HEK293 (cell line): ENCODE measurements at regions not wholly inside any gene's neighbourhood (a gene's known extent, or its start where the extent isn't known, plus 50 kb on each side); places are given as distances from the start of the nearest gene placed in this dataset.

Source experiments
- EGR2 ChIP-seq: fragments of 450-650 bp; formaldehyde crosslinking; IDR thresholded peaks from 2 replicates; pipeline ENCODE4 v1.5.1; 2016; ENCODE audit warnings: low read depth, missing biosample characterization, missing genetic modification characterization
- TCF7L2 ChIP-seq: IDR thresholded peaks from 2 replicates; pipeline ENCODE4 v1.6.1; 2011; ENCODE audit warnings: low read depth, mild to moderate bottlenecking, inconsistent platforms, low read length, moderate library complexity, borderline replicate concordance
- YY1 ChIP-seq: fragments of 450-650 bp; formaldehyde crosslinking; IDR thresholded peaks from 2 replicates; pipeline ENCODE4 v1.5.1; 2018; ENCODE audit warnings: missing biosample characterization, missing genetic modification characterization
- ZNF302 ChIP-seq: fragments of 450-650 bp; formaldehyde crosslinking; IDR thresholded peaks from 2 replicates; pipeline ENCODE4 v1.5.1; 2016; ENCODE audit warnings: missing biosample characterization, missing genetic modification characterization, low read depth
- ZNF354C ChIP-seq: fragments of 450-650 bp; formaldehyde crosslinking; IDR thresholded peaks from 2 replicates; pipeline ENCODE4 v1.5.1; 2016; ENCODE audit warnings: missing biosample characterization, missing genetic modification characterization, low read depth, borderline replicate concordance
- ZNF530 ChIP-seq: fragments of 450-650 bp; formaldehyde crosslinking; IDR thresholded peaks from 2 replicates; pipeline ENCODE4 v1.5.1; 2016; ENCODE audit warnings: low read depth, missing biosample characterization, missing genetic modification characterization
- ZNF785 ChIP-seq: fragments of 450-650 bp; formaldehyde crosslinking; IDR thresholded peaks from 2 replicates; pipeline ENCODE4 v1.5.1; 2016; ENCODE audit warnings: missing biosample characterization, missing genetic modification characterization
- ZNF830 ChIP-seq: fragments of 450-650 bp; IDR thresholded peaks from 2 replicates; pipeline ENCODE4 v1.5.0; 2018; ENCODE audit warnings: missing biosample characterization, missing genetic modification characterization, low read depth, mild to moderate bottlenecking, moderate library complexity
- ZNF837 ChIP-seq: fragments of 450-650 bp; formaldehyde crosslinking; IDR thresholded peaks from 2 replicates; pipeline ENCODE4 v1.5.1; 2016; ENCODE audit warnings: missing biosample characterization, missing genetic modification characterization
- ZXDB ChIP-seq: fragments of 450-650 bp; formaldehyde crosslinking; IDR thresholded peaks from 2 replicates; pipeline ENCODE4 v1.5.1; 2016; ENCODE audit warnings: missing biosample characterization, missing genetic modification characterization
- TF ChIP-seq, protein P1 (sequence below): fragments of 450-650 bp; formaldehyde crosslinking; IDR thresholded peaks from 2 replicates; pipeline ENCODE4 v1.5.1; 2016; ENCODE audit warnings: missing biosample characterization, missing genetic modification characterization
- TF ChIP-seq, protein P2 (sequence below): fragments of 450-650 bp; formaldehyde crosslinking; IDR thresholded peaks from 2 replicates; pipeline ENCODE4 v1.5.1; 2016; ENCODE audit warnings: missing biosample characterization, missing genetic modification characterization
- TF ChIP-seq, protein P3 (sequence below): fragments of 450-650 bp; formaldehyde crosslinking; IDR thresholded peaks from 2 replicates; pipeline ENCODE4 v1.5.1; 2016; ENCODE audit warnings: missing biosample characterization, missing genetic modification characterization
- TF ChIP-seq, protein P4 (sequence below): fragments of 450-650 bp; formaldehyde crosslinking; IDR thresholded peaks from 2 replicates; pipeline ENCODE4 v1.5.1; 2017; ENCODE audit warnings: missing biosample characterization, missing genetic modification characterization

DNA sequence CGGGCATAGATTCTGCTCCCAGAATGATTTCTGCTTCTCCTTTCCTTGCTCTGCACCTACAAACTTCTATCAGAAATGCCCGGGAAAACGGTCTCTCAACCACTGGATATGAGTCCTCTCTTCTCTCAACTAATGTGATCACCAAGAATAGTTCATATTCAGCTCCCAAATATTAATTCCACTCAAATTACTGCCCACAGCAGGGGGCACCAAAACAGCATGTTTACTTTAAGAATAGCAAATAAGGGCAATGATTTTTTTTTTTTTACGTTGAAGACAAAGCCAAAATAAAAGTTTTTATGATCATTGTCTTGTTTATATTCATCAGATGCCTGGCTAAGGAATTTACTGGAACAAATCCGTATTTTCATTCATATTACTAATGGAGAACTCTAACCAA, 94.9 kb upstream of the PRSS1 start:
- TF ChIP-seq ZNF530 (tag by site-specific recombination) (no peak), ZNF302 (tag by site-specific recombination) (no peak), EGR2 (no peak), ZNF785 (tag by site-specific recombination) (no peak), ZNF354C (tag by site-specific recombination) (no peak), TCF7L2 (no peak), YY1 (tag by site-specific recombination) (no peak), ZNF837 (tag by site-specific recombination) (no peak), ZXDB (tag by site-specific recombination) (no peak), ZNF830 (tag by site-specific recombination) (no peak)
- TF ChIP-seq, protein P1, sequence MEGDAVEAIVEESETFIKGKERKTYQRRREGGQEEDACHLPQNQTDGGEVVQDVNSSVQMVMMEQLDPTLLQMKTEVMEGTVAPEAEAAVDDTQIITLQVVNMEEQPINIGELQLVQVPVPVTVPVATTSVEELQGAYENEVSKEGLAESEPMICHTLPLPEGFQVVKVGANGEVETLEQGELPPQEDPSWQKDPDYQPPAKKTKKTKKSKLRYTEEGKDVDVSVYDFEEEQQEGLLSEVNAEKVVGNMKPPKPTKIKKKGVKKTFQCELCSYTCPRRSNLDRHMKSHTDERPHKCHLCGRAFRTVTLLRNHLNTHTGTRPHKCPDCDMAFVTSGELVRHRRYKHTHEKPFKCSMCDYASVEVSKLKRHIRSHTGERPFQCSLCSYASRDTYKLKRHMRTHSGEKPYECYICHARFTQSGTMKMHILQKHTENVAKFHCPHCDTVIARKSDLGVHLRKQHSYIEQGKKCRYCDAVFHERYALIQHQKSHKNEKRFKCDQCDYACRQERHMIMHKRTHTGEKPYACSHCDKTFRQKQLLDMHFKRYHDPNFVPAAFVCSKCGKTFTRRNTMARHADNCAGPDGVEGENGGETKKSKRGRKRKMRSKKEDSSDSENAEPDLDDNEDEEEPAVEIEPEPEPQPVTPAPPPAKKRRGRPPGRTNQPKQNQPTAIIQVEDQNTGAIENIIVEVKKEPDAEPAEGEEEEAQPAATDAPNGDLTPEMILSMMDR (tag by site-specific recombination): no peak
- TF ChIP-seq, protein P2, sequence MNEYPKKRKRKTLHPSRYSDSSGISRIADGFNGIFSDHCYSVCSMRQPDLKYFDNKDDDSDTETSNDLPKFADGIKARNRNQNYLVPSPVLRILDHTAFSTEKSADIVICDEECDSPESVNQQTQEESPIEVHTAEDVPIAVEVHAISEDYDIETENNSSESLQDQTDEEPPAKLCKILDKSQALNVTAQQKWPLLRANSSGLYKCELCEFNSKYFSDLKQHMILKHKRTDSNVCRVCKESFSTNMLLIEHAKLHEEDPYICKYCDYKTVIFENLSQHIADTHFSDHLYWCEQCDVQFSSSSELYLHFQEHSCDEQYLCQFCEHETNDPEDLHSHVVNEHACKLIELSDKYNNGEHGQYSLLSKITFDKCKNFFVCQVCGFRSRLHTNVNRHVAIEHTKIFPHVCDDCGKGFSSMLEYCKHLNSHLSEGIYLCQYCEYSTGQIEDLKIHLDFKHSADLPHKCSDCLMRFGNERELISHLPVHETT (tag by site-specific recombination): no peak
- TF ChIP-seq, protein P3, sequence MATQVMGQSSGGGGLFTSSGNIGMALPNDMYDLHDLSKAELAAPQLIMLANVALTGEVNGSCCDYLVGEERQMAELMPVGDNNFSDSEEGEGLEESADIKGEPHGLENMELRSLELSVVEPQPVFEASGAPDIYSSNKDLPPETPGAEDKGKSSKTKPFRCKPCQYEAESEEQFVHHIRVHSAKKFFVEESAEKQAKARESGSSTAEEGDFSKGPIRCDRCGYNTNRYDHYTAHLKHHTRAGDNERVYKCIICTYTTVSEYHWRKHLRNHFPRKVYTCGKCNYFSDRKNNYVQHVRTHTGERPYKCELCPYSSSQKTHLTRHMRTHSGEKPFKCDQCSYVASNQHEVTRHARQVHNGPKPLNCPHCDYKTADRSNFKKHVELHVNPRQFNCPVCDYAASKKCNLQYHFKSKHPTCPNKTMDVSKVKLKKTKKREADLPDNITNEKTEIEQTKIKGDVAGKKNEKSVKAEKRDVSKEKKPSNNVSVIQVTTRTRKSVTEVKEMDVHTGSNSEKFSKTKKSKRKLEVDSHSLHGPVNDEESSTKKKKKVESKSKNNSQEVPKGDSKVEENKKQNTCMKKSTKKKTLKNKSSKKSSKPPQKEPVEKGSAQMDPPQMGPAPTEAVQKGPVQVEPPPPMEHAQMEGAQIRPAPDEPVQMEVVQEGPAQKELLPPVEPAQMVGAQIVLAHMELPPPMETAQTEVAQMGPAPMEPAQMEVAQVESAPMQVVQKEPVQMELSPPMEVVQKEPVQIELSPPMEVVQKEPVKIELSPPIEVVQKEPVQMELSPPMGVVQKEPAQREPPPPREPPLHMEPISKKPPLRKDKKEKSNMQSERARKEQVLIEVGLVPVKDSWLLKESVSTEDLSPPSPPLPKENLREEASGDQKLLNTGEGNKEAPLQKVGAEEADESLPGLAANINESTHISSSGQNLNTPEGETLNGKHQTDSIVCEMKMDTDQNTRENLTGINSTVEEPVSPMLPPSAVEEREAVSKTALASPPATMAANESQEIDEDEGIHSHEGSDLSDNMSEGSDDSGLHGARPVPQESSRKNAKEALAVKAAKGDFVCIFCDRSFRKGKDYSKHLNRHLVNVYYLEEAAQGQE (tag by site-specific recombination): no peak
- TF ChIP-seq, protein P4, sequence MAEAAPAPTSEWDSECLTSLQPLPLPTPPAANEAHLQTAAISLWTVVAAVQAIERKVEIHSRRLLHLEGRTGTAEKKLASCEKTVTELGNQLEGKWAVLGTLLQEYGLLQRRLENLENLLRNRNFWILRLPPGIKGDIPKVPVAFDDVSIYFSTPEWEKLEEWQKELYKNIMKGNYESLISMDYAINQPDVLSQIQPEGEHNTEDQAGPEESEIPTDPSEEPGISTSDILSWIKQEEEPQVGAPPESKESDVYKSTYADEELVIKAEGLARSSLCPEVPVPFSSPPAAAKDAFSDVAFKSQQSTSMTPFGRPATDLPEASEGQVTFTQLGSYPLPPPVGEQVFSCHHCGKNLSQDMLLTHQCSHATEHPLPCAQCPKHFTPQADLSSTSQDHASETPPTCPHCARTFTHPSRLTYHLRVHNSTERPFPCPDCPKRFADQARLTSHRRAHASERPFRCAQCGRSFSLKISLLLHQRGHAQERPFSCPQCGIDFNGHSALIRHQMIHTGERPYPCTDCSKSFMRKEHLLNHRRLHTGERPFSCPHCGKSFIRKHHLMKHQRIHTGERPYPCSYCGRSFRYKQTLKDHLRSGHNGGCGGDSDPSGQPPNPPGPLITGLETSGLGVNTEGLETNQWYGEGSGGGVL (tag by site-specific recombination): no peak
